ENCODE measurements at regions not wholly inside any gene's neighbourhood (a gene's known extent, or its start where the extent isn't known, plus 50 kb on each side); places are given as distances from the start of the nearest gene placed in this dataset.

GRCh38 chr14:100470523-100470897 lies 116.7 kb downstream of the BEGAIN start:
- TF ChIP-seq, protein P1, sequence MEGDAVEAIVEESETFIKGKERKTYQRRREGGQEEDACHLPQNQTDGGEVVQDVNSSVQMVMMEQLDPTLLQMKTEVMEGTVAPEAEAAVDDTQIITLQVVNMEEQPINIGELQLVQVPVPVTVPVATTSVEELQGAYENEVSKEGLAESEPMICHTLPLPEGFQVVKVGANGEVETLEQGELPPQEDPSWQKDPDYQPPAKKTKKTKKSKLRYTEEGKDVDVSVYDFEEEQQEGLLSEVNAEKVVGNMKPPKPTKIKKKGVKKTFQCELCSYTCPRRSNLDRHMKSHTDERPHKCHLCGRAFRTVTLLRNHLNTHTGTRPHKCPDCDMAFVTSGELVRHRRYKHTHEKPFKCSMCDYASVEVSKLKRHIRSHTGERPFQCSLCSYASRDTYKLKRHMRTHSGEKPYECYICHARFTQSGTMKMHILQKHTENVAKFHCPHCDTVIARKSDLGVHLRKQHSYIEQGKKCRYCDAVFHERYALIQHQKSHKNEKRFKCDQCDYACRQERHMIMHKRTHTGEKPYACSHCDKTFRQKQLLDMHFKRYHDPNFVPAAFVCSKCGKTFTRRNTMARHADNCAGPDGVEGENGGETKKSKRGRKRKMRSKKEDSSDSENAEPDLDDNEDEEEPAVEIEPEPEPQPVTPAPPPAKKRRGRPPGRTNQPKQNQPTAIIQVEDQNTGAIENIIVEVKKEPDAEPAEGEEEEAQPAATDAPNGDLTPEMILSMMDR (IDR thresholded peaks at IDR 0.05; ENCODE audit: insufficient read depth, low read depth, low read length), result no peak
- TF ChIP-seq EZH2 (IDR thresholded peaks at IDR 0.05; ENCODE audit: insufficient read depth, low read length), result no peak
